RWPE1 (cell line): ENCODE measurements at regions not wholly inside any gene's neighbourhood (a gene's known extent, or its start where the extent isn't known, plus 50 kb on each side); places are given as distances from the start of the nearest gene placed in this dataset.
A peak's percentile ranks its signal among the peaks of the same experiment; 100 is the strongest.

Experiments used
- CTCF ChIA-PET: fragments of 350-600 bp; sonication (Branson Sonifier 250); formaldehyde crosslinking; extraction: SDS; loops from one replicate; lab custom pipeline; 2021; lab: Yijun Ruan, JAX
- POLR2A ChIA-PET: fragments of 400-600 bp; formaldehyde crosslinking; extraction: SDS; loops from one replicate; lab custom pipeline; 2020; ENCODE audit warnings: antibody characterized with exemption; ENCODE audit not compliant: low non-redundant PET; lab: Yijun Ruan, JAX
- DNase-seq: peaks from one replicate; pipeline ENCODE4 v3.0.0; 2012; ENCODE audit warnings: low spot score
- H3K27ac ChIP-seq: fragments of 450-650 bp; 2 replicates; pipeline ENCODE4 v1.5.1; 2017
- CTCF ChIP-seq: fragments of 450-650 bp; conservative IDR thresholded peaks from 2 replicates; pipeline ENCODE4 v1.5.1; 2017; ENCODE audit warnings: low read depth, mild to moderate bottlenecking

DNA sequence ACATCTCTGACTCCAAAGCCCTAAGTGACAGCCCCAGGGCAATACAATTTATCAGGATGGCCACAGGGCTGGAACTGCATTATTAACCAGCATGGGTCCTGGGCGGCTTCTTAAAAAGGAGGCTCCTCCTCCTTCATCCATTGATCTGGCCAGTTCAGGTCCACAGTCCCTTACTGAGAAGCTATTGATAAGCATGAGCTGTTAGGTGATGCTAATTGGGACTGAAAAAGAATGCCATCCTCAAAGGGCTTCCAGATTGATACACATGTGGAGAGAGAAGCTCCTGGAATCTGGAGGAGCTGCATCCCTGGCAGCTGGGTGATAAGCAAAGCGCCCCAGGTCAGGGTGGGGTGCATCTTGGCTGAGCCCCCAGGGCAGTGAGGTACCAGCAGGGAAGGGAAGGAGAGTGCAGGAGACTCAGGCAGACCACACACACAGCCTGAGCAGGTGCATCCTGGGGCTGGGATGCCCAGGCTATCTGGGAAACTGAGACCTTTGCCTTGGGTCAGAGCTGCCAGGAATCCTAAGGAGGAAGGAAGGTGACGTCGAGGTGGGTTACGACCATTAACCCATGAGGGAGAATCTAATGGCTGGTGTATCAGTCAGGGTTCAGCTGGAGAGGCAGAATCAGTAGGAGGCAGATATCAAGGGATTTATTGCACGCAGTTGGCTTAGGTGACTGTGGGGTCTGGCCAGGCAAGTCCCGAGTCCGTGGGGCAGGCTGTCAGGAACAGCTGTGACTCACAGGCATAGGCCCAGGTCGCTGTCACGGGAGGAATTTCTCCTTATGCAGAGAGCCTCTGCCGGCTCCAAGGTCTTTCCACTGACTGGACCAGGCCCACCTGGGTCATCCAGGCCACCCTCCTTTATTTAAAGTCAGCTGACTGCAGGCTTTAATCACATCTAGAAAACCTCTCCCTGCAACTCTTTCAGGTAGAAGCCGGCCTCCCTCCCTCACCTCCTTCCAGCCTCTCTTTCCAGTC lies 261.2 kb downstream of the BMP7 start:
- no peak for TF ChIP-seq CTCF
- POLR2A ChIA-PET: no interaction called here
- no peak overlapping the region for H3K27ac ChIP-seq
- no peak for DNase-seq
- CTCF ChIA-PET: interaction anchor here (0.6 to 0.7 kb wide), 2 partner anchors 42 to 239 kb away, joined by 3 to 4 read pairs; no protein-coding TSS in a partner anchor

- no peak for TF ChIP-seq CTCF
- ChIA-PET CTCF (interaction anchor here (0.6 kb wide), 2 partner anchors 64 to 119 kb away, joined by 3 to 4 read pairs; no protein-coding TSS in a partner anchor), POLR2A (no interaction called here)
- H3K27ac ChIP-seq: no peak overlapping the region
- peak; percentile 69 for DNase-seq
Measured at GRCh38 chr20:57006411-57007170, 259.9 kb downstream of the BMP7 start.

DNA sequence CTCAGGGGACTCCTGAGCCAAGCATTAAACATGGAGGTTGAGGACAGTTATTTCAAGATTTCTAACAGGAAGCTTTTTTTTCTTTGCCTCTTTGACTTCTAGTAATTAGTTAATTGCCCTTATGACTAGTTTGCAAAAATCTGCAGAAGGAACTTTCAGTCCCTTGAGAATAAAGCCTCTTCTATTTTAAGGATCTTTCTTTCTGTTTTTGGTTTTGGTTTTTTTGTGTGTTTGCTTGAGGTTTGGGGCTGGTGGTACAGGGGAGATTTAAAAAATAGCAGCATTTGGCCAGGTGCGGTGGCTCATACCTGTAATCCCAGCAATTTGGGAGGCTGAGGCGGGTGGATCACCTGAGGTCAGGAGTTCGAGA lies 259.3 kb downstream of the BMP7 start:
- ChIA-PET CTCF (interaction anchor here (0.6 to 1.2 kb wide), 2 partner anchors 9 to 701 kb away, joined by 3 read pairs; no protein-coding TSS in a partner anchor), POLR2A (no interaction called here)
- no peak overlapping the region for H3K27ac ChIP-seq
- TF ChIP-seq CTCF: no peak
- no peak for DNase-seq

DNA sequence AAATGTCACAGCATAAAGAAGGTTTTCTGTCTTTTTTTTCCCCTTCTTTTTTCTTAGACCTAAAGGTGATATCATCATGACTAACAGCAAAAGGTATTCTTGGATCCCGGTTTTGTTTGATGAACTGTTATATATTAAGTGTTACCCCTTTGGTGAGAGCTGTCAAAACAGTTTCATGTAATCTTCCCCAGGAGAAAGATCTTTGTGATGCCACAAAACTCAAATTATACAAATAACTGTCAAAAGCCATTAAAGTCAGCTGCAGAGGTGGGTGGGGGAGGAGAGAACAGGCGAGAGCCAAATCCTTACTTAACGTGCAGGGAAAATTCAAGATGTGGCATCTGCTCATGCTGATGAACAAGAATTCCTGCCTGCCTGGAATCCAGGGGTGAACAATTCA lies 258.2 kb downstream of the BMP7 start:
- POLR2A ChIA-PET: no interaction called here
- peak; percentile 80 for DNase-seq
- no peak for TF ChIP-seq CTCF
- CTCF ChIA-PET: interaction anchor here (0.5 to 1.2 kb wide), 3 partner anchors 10 to 325 kb away, joined by 3 read pairs; no protein-coding TSS in a partner anchor
- H3K27ac ChIP-seq: no peak overlapping the region

GRCh38 chr20:57009355-57009754 lies 257.1 kb downstream of the BMP7 start:
- H3K27ac ChIP-seq: no peak overlapping the region
- CTCF ChIA-PET: interaction anchor here (0.8 kb wide), 1 partner anchor 446 kb away, joined by 4 read pairs; no protein-coding TSS in a partner anchor
- no peak for DNase-seq
- POLR2A ChIA-PET: no interaction called here
- no peak for TF ChIP-seq CTCF

GRCh38 chr20:57009775-57010174 lies 256.7 kb downstream of the BMP7 start:
- no peak for DNase-seq
- TF ChIP-seq CTCF: no peak
- CTCF ChIA-PET: interaction anchor here (0.7 to 0.8 kb wide), 2 partner anchors 150 to 446 kb away, joined by 4 to 5 read pairs; no protein-coding TSS in a partner anchor
- H3K27ac ChIP-seq: no peak overlapping the region
- POLR2A ChIA-PET: no interaction called here
